Duodenal mucosa (tissue), 2 donors: ENCODE measurements at regions not wholly inside any gene's neighbourhood (a gene's known extent, or its start where the extent isn't known, plus 50 kb on each side); places are given as distances from the start of the nearest gene placed in this dataset.

Experiments used
- H3K27ac ChIP-seq: one replicate; pipeline ENCODE4 v1.7.0; 2013; ENCODE audit warnings: low read depth, low read length
- H3K27me3 ChIP-seq, 2 donors: one replicate each; pipeline ENCODE4 v1.7.0; 2013; ENCODE audit warnings: low read length in 2 of 2, control low read depth in 1 of 2; ENCODE audit not compliant: insufficient read depth in 2 of 2, control insufficient read depth in 1 of 2
- H3K36me3 ChIP-seq, 2 donors: one replicate each; pipeline ENCODE4 v1.7.0; 2013; ENCODE audit warnings: low read length in 2 of 2, control low read depth in 1 of 2; ENCODE audit not compliant: insufficient read depth in 2 of 2, control insufficient read depth in 1 of 2
- H3K4me1 ChIP-seq, 2 donors: one replicate each; pipeline ENCODE4 v1.7.0; 2013; ENCODE audit warnings: low read length in 2 of 2, control low read depth in 1 of 2; ENCODE audit not compliant: insufficient read depth in 2 of 2, control insufficient read depth in 1 of 2
- H3K4me3 ChIP-seq, 2 donors: one replicate each; pipeline ENCODE4 v1.7.0; 2013; ENCODE audit warnings: low read length in 2 of 2, low read depth in 1 of 2
- H3K9ac ChIP-seq, 2 donors: one replicate each; pipeline ENCODE4 v1.7.0; 2013; ENCODE audit warnings: low read length in 2 of 2, low read depth in 1 of 2
- H3K9me3 ChIP-seq, 2 donors: one replicate each; pipeline ENCODE4 v1.7.0; 2013; ENCODE audit warnings: low read length in 2 of 2, control low read depth in 1 of 2; ENCODE audit not compliant: control insufficient read depth in 1 of 2

- Histone ChIP-seq H3K27me3 (no peaks in the 10 kb centered on the region), H3K9ac (no peak overlapping the region), H3K9me3 (no peaks in the 10 kb centered on the region), H3K4me1 (no peaks in the 10 kb centered on the region), H3K4me3 (no peak overlapping the region), H3K27ac (no peak overlapping the region), H3K36me3 (no peaks in the 10 kb centered on the region)
Observed at GRCh38 chr10:28250782-28251181, 52.1 kb downstream of the MPP7 start.

GRCh38 chr10:28250358-28250757 lies 52.5 kb downstream of the MPP7 start:
- no peaks in the 10 kb centered on the region for H3K4me1 ChIP-seq
- H3K27me3 ChIP-seq = no peaks in the 10 kb centered on the region
- no peak overlapping the region for H3K4me3 ChIP-seq
- no peak overlapping the region for H3K27ac ChIP-seq
- no peak overlapping the region for H3K9ac ChIP-seq
- H3K9me3 ChIP-seq = no peaks in the 10 kb centered on the region
- no peaks in the 10 kb centered on the region for H3K36me3 ChIP-seq

- Histone ChIP-seq H3K4me3 (no peak overlapping the region), H3K4me1 (no peaks in the 10 kb centered on the region), H3K27ac (no peak overlapping the region), H3K27me3 (no peaks in the 10 kb centered on the region), H3K36me3 (no peaks in the 10 kb centered on the region), H3K9me3 (no peaks in the 10 kb centered on the region), H3K9ac (no peak overlapping the region)
Observed at GRCh38 chr10:28249512-28249911, 53.4 kb downstream of the MPP7 start.

GRCh38 chr10:28248092-28248491 lies 54.8 kb downstream of the MPP7 start:
- no peak overlapping the region for H3K4me3 ChIP-seq
- H3K36me3 ChIP-seq = no peaks in the 10 kb centered on the region
- H3K27me3 ChIP-seq = no peaks in the 10 kb centered on the region
- no peak overlapping the region for H3K9ac ChIP-seq
- no peak overlapping the region for H3K27ac ChIP-seq
- H3K4me1 ChIP-seq = no peaks in the 10 kb centered on the region
- H3K9me3 ChIP-seq = no peaks in the 10 kb centered on the region

GRCh38 chr10:28246023-28246422 lies 56.8 kb downstream of the MPP7 start:
- H3K9me3 ChIP-seq = no peaks in the 10 kb centered on the region
- no peaks in the 10 kb centered on the region for H3K4me1 ChIP-seq
- no peak overlapping the region for H3K27ac ChIP-seq
- H3K27me3 ChIP-seq = no peaks in the 10 kb centered on the region
- H3K9ac ChIP-seq = no peak overlapping the region
- H3K36me3 ChIP-seq = no peaks in the 10 kb centered on the region
- H3K4me3 ChIP-seq = no peak overlapping the region

GRCh38 chr10:28243923-28244322 lies 58.9 kb downstream of the MPP7 start:
- no peak overlapping the region for H3K27ac ChIP-seq
- H3K4me3 ChIP-seq = no peak overlapping the region
- H3K9me3 ChIP-seq = no peaks in the 10 kb centered on the region
- H3K36me3 ChIP-seq = no peaks in the 10 kb centered on the region
- H3K9ac ChIP-seq = no peak overlapping the region
- H3K27me3 ChIP-seq = no peaks in the 10 kb centered on the region
- no peaks in the 10 kb centered on the region for H3K4me1 ChIP-seq

- H3K27me3 ChIP-seq = no peaks in the 10 kb centered on the region
- H3K4me3 ChIP-seq = no peak overlapping the region
- no peaks in the 10 kb centered on the region for H3K4me1 ChIP-seq
- no peaks in the 10 kb centered on the region for H3K9me3 ChIP-seq
- H3K9ac ChIP-seq = no peak overlapping the region
- H3K36me3 ChIP-seq = no peaks in the 10 kb centered on the region
- H3K27ac ChIP-seq = no peak overlapping the region
Observed at GRCh38 chr10:28242555-28243204, 60.2 kb downstream of the MPP7 start.

GRCh38 chr10:28241741-28242399 lies 61.0 kb downstream of the MPP7 start:
- no peak overlapping the region for H3K9ac ChIP-seq
- H3K27ac ChIP-seq = no peak overlapping the region
- H3K36me3 ChIP-seq = no peaks in the 10 kb centered on the region
- no peaks in the 10 kb centered on the region for H3K4me1 ChIP-seq
- H3K27me3 ChIP-seq = no peaks in the 10 kb centered on the region
- H3K9me3 ChIP-seq = no peaks in the 10 kb centered on the region
- H3K4me3 ChIP-seq = no peak overlapping the region

GRCh38 chr10:28240400-28240799 lies 62.5 kb downstream of the MPP7 start:
- Histone ChIP-seq H3K4me1 (no peaks in the 10 kb centered on the region), H3K9ac (no peak overlapping the region), H3K27ac (no peak overlapping the region), H3K36me3 (no peaks in the 10 kb centered on the region), H3K4me3 (no peak overlapping the region), H3K27me3 (no peaks in the 10 kb centered on the region), H3K9me3 (no peaks in the 10 kb centered on the region)

GRCh38 chr10:28236591-28236990 lies 66.3 kb downstream of the MPP7 start:
- no peaks in the 10 kb centered on the region for H3K9me3 ChIP-seq
- no peaks in the 10 kb centered on the region for H3K27me3 ChIP-seq
- H3K27ac ChIP-seq = no peak overlapping the region
- no peak overlapping the region for H3K4me3 ChIP-seq
- no peak overlapping the region for H3K9ac ChIP-seq
- no peaks in the 10 kb centered on the region for H3K4me1 ChIP-seq
- H3K36me3 ChIP-seq = no peaks in the 10 kb centered on the region
